Stimulated activated CD4-positive, alpha-beta T cell treated with anti-CD3 and anti-CD28 coated beads, TNF-alpha, amount 100 ng/mL, for 4 hours (primary cell): ENCODE measurements at regions not wholly inside any gene's neighbourhood (a gene's known extent, or its start where the extent isn't known, plus 50 kb on each side); places are given as distances from the start of the nearest gene placed in this dataset.

ENCODE experiments used
- DNase-seq, 3 experiments: peaks; one replicate each; pipeline ENCODE4 v3.0.0-alpha.2; 2020; ENCODE audit warnings: low read depth in 3 of 3

DNA sequence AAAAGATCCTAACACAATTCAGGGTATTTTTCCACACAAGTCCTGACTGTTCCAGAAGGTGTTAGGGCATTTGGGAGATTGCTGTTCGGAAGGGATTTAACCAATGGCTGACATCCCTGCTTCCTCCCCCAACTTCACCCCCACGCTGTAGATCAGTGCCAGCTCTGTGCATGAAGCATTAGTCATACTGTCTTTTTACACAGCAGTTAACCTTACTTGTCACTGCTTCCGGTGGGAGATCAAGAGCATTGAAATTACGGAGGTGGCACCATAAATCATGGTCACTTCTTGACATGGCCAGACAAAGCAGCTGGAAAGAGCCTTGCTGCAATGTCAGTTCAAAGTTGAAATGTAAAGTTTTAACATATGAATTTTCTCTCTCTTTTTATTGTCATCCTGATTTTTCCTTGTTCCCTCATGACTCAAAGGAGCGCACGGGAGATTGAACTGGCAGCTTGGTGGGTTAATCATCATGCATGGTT lies 70.2 kb downstream of the HRH4 start:
- DNase-seq = no peak

DNA sequence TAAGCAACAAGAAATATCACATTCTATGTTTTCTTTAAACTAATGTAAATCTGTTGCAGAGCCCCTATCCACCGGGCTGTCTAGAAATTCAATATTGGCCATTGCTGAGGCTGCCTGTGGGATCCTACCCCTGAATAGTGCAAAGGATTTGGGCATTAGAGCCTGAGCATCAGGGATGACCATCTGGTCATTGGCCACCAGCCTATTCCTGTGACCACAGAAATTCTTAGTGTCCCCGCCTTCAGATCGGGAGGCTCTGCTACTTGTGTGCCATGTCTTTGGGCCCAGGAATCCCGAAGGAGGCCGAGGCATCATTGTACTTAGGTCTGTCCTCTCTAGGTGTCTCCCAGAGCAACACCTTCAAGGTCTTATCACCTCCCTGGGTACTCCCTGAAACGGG lies 73.8 kb downstream of the HRH4 start:
- DNase-seq = no peak

DNA sequence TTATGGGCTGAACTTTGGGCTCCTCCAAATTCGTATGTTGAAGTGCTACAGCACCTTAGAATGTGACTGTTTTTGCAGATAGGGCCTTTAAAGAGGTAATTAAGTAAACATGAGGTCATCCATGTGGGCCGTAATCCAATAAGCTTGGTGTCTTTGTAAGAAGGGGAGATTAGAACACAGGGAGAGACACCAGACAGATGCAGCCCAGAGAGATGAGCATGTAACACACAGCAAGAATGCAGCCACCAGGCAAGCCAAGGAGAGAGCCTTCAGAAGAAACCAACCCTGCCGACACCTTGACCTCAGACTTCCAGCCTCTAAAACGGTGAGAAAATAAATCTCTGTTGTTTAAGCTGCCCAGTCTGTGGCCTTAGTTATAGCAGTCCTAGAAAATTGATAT lies 74.3 kb downstream of the HRH4 start:
- no peak for DNase-seq

DNA sequence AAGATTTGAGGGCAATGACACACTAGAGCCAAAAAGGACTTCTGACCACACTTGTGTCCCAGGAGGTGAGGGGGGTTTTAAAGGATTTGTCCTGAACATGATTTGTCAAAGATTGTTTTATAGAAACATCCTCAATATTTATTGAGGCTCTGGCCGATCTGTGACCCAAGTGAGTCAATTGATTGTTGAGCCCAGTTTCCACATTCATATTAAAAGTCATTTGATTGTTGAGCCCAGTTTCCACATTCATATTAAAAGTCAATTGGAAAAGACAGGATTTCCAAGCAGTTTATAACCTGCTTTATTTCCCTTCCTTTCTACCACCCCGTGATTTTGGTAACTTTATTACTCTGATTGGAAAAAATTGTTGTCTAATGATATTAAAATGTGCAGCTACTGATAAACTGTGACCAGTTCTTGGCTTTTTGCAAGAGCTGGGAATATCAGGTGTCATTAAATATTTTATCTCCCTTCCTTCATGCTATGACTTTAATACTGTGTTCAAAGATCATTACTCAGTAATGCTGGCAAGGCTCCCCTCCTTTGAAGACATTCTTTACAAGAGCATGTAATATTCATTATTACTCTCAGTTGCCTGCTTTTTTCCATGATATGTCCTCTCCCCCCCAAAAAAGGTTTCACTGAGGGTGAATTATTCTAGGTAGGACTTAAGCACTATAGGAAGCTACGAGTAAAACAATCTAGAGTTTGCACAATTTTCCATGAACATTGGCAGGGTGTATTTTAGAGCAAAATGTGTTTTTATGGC lies 75.3 kb downstream of the HRH4 start:
- no peak for DNase-seq

DNA sequence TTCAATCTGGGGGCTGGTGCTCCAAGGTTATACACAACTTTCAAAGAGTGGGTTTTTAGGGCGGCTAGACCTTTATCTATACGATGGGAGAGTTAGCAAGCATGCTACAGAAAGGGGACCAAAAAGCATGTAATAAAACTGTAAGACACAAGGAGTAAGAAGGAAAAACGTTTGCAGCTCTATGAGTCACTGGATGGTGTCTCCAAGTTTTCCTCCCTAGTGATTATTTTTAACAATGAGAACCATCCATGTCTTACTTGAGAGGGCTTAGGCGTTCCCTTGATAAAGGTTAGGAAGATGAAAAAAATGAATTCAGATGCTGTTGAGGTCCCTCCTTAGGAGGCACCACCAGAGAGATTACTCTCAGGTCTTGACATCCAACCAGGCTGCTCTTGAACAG lies 75.9 kb downstream of the HRH4 start:
- no peak for DNase-seq

DNA sequence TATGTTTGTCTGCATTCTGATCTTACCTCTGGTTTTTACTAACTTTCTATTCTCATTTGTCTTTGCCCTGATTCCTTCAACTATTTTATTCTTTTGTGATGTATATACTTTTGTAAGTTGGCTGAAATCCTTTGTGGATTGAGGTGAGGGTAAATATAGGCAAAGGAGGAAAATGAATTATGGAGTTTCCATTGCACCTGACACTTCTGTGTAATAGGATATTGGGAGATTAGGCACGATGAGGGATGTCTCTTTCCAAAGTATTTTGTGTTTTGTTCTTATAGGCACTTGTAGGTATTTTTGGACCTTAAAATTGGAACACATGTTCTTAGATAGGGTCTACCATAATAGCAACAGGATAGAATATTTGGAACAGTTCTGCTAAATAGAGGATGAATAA lies 76.4 kb downstream of the HRH4 start:
- no peak for DNase-seq

DNA sequence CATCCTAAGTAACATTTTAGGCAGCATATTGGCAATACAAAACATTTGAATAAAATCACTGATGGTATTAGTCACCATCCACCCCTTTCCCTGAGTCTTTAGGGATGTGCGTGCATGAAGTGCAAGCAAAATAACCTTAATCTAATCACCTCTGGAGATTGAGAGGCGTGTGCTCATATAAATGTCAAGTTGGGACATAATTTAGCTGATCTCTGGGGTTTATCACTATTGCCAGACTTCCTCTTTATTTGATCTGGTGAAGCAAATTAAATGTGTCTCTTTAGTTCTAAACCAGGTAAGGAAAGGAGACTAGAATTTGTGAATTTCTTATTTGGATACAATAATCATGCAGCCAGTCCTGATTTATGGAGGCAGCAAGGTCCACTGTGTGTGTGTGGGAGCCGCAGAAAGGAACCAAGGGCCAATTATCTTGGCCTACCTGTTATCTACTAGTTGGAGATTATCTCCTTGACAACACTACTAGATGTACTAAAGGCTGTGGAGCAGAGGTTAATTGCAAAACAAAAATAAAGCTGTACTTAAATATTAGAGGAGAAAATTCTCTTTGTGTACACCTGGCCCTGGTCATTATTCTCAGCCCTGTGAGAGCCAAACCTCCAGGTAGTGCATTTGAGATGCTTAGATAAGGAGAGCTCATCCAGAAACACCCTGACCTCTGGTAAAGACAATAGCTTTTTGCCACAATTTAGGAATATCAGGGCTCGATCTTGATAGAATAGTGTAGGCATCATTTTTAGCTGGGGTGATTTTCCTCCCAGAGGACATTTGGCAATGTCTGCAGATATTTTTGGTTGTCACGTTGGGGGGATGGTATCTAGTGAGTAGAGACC lies 78.2 kb downstream of the HRH4 start:
- DNase-seq = no peak

DNA sequence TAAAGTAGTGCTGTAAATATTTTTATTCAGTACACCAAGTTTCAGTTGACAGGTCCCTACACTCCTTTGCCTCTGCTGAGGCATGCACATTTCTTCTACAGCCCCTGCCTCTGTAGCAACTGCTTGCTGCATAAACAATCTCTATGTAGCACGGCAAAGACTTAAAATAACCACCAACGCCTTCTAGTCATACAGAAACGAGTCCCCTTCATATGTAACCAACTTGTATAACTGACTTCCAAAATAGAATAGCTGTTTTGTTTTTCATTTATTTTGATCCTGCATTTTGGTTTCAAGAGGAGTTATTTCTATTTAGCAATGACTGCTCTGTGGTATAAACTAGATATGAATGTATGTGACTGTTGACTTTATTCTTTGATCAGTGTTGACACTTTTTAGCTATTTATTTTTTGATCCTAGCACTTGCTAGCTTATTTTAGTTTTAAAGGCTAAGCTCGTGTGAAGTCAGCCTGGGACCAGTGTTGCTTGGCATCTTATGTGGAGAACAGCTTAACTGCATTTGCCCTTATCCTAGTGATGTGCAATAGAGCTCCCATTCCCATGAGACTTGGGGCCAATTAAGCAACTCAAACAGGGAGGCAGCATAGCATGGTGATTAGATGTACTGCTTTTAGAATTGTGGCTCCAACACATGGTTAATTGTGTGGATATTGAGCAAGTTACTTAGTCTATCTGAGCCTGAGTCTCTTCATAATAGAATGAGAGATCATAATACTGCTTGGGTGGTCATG lies 79.6 kb downstream of the HRH4 start:
- no peak for DNase-seq

DNA sequence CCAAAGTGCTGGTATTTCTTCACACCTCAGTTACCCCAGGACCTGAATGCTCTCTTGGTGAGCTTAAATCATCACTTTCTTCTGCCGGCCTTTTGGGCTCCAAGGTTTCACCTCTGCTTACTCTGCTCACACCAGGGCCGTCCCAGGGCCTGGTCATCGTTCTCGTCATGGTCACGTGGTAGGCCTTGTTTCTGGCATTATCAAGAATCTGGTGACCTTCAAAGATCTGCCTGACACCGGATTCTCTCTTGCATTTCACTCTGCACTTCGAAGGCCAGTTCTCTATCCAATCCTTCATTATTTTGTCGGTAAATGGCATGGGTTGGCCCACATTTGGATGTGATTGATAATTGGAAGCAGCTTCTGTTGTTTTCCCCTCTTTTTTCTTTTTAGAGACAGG lies 80.5 kb downstream of the HRH4 start:
- DNase-seq = no peak

DNA sequence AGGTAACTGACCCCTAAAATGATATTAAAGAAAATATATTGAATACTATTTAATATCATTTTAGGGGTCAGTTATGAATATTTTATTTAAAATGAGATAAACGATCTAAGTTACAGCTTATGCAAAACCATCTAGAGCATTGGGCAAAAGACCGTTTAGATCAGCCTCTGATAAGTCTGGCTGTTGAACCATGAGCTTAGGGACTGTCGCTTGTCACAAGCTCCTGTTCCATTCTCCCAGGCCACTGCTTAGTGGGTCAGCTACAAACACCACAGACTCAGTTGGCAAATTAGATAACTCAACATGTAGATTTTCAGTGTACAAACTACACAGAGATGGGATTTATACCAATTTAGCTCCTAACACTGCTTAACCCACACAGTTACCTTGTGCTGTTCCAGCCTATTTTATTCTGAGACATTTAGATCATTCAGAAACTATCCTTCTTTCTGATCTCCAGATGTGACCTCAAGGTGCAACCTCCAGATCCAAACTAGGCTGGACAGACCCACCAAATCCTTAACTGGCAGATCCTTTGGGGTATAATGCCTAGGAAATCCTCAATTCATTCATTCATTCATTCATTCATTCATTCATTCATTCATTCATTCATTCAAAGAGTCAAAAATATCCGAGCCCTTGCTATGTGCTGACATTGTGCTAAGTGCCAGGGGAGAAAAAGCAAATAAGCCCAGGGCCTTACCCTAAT lies 82.8 kb downstream of the HRH4 start:
- no peak for DNase-seq

DNA sequence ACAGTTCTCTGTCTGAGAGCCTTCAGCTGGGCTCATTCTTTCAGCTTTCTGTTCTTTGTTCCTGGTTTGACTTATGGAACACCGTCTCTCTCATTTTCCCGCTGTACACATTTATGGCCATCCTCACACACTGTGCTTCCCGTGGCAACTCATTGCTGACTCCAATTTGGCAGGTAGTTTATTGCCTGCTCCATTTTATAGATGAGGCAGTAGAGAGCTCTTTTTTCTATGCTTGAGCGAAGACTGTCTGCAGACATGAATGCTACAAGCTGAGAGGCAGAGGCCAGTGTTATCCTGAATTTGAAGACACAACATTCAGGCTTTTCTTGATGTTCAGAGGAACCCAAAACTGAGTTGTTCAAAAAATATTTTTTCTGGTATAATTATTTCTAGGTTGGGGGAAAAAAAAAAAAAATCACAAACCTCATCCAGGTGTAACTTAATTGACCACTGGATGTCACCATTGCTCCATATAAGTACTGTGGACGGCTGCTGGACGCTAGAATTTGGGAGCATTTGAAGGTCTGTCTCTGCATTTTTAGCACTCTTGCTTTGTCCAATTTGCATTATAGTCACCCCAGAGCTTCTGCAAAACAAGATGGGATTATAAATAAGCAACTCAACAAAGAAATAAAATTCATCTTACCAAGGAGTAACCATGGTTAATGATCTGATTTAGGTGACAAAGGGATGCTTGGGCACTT lies 83.5 kb downstream of the HRH4 start:
- DNase-seq = no peak

DNA sequence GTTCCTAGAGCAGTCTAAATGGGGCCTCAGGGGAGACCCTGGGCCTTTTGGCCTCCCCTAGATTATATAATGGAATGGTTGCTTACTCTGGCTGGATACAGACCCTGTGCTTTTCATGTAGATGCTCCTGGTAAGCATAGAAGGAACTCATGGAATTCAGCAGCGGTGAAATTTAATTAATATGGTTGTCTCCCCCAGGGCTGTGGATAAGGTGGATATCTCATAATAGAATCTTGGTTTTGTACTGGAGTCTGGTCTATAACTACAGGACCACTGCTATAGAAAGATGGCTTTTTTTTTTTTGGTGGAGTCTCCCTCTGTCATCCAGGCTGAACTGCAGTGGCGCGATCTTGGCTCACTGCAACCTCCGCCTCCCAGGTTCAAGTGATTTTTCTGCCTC lies 84.5 kb downstream of the HRH4 start:
- DNase-seq = no peak

DNA sequence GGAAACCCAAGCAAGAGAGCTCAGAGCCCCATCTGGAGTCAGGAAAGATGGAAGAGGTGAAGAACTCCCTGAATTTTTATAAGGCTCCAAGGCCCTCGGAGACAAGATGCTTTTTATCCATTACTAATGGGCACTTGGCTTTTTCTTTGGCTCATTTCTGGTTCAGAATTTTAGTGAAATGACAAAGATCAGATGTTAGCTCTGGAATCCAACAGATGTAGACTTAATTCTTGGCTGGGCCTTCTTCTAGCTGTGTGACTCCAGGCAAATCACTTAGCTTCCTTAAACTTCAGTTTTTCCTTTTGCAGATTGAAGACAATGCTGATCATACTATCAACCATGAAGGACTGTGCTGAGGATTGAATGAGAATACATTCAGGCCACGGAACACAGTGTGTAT lies 85.2 kb downstream of the HRH4 start:
- no peak for DNase-seq

DNA sequence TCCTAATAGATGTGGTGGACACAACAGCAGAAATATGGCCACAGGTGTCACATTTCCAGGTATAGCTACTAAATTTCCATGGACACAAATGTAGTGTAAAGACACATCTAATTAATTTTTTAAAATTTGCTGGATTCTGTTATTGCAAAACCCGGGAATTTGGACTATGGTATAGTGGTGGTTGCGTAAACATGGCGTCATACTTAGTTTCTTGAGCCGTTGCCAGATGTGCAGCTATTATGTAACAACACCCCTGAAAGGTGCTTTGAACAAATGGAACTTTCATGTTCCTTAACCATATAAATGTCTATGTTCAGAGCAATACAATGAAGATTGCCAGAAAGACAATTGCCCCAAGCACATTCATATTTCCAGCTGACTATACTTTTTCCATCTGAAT lies 85.9 kb downstream of the HRH4 start:
- DNase-seq = no peak

DNA sequence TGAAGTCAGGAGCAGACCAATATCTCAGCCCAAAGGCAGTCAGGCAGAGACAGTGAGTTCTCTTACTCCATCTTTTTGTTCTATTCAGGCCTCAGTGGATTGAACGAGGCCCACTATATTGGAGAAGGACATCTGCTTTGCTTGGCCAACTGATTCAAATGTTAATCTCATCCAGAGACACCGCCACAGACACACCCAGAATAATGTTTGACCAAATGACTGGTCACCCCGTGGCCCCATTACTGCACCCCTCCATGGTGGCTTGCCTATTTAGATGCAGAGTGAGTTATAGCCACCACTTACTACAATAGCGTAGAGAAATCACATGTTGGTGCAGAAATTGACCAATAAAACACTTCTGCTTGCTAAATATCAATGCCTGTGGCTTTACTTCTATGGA lies 88.1 kb downstream of the HRH4 start:
- DNase-seq = no peak

DNA sequence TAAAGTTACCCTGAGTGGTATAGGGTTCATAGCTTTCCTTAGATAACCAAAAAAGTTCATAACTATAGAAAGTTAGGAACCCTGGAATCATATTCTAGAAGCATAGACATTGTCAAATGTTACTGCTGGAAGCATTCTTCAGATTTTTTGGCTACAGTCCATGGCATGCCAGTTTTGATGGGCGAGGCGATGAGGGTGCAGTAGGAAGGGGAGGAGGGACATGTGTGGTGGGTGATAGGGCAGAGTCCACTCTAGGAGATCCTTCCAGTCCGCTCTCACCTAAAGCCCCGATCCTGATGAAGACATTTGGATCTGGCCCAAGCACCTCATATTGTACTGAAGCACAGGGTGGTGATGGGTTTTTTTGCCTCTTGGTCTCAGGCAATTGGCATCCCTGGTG lies 91.8 kb downstream of the HRH4 start:
- no peak for DNase-seq

DNA sequence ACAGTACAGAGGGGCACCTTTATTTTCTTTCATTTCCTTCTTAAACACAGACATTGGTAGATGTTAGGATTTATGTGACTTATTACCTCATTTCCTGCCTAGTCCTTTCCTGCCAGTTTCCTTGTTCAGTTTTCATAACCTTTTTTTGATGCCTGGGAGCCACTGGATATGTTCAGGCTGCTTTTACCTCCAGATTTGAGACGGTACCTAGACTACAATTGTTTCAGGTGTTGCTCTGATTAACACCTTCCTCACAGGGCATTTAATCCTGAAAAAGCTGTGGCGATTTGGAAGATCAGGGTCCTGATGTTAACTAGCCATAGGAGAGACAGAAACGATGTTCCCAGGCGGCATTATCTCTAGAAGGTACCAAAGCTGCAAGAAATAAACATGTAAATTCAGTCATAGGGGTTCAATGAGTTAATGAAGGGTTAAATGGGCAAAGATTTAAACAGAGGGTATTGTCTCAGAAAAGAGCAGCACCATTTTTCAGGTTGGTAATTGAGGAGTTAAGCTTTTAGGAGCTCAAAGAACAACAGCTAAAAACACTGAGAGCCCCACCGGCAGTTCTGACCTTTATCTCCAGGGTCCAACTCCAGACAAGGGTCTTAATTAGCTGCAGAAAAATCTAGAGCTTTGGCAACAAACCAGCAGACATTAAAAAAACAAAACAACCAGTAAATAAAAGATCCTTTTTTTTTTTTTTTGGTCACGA lies 93.3 kb downstream of the HRH4 start:
- DNase-seq = no peak

DNA sequence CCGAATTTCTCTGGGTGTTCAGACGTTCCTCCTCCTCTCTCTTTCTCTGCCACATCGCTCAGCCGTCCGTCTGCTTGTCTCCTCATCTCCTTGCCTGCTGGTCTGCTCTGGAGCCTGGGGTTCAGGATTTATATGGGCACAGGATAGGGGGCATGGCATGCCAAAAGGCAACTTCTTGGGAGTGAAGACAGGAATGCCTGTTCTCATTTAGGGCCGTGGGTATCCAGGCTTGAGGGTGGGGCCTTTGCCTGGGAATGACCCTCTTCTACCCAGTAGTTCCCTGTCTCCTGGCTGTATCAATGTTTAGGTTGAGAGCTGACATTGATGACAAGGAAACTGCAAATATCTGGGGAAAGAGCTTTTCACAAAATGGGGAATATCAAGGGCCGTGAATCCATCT lies 98.0 kb downstream of the HRH4 start:
- DNase-seq = no peak

DNA sequence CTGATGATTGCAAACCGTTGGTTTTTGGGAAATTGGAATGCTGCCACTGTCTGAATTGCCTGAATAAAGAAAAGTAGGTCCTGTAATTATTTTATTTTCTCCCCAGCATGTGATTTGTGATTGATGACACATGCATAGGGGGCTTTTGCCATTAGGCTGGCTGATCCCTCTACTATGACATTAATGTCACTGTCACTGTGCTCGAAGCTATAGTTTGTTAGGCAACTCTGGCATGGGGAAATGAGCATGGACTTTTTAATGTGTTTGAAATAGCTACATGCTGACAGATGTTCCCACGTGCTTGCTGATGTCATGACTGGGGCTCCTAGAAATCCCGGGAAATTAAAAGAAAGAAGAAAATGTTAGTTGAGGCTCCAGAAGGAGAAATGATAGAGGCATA lies 99.1 kb downstream of the HRH4 start:
- DNase-seq = no peak

DNA sequence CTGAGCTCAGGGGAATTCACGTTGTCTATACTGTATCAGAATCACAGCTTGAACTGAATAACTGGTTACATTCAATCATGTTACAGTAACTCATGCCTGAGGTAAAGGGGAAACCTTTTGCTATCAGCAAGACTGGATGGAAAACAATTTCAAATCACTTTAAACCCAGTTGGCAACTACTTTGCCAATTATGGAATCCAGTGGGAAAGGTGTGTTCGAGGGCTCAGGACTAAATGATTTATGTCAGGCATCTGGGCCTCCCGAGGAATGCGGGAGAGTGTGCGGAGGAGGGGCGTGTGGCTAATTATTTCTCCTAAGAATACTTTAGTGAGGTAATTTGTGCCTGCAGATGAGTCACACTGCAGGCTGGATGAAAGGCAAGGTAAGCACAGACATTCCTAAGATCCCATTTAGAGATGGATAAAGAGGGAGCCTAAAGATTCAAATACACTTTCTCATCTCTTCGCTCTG lies 100.1 kb downstream of the HRH4 start:
- no peak for DNase-seq
